SU-DHL-6 (cell line): ENCODE measurements at regions not wholly inside any gene's neighbourhood (a gene's known extent, or its start where the extent isn't known, plus 50 kb on each side); places are given as distances from the start of the nearest gene placed in this dataset.

Source experiments
- H2AFZ ChIP-seq: fragments of 200-600 bp; sonication (generic); 2 replicates; pipeline ENCODE4 v1.6.1; 2014; ENCODE audit warnings: low read depth, mild to moderate bottlenecking, moderate library complexity, mixed read lengths, antibody characterized with exemption, low read length; ENCODE audit not compliant: severe bottlenecking
- H3F3A ChIP-seq: fragments of 200-600 bp; shearing (Covaris generic); 2 replicates; pipeline ENCODE4 v1.6.0; 2016; ENCODE audit warnings: antibody characterized with exemption, mild to moderate bottlenecking; ENCODE audit not compliant: insufficient read depth
- H3K27ac ChIP-seq: fragments of 200-600 bp; sonication (generic); 2 replicates; pipeline ENCODE4 v1.5.1; 2016; ENCODE audit warnings: low read depth, mild to moderate bottlenecking, low read length, moderate library complexity, mixed read lengths
- H3K27me3 ChIP-seq: fragments of 200-600 bp; sonication (generic), shearing (Covaris generic); 2 replicates; pipeline ENCODE4 v1.6.0; 2014; ENCODE audit warnings: mild to moderate bottlenecking, low read length
- H3K36me3 ChIP-seq: fragments of 200-600 bp; sonication (generic); 2 replicates; pipeline ENCODE4 v1.6.1; 2014; ENCODE audit warnings: mild to moderate bottlenecking, low read length, mixed read lengths
- H3K4me2 ChIP-seq: fragments of 300-600, 200-600 bp; shearing (Covaris generic), sonication (generic); 2 replicates; pipeline ENCODE4 v1.6.0; 2014; ENCODE audit warnings: low read length, low read depth, mild to moderate bottlenecking; ENCODE audit not compliant: poor library complexity, severe bottlenecking
- H3K4me3 ChIP-seq: fragments of 200-600 bp; sonication (generic); 2 replicates; pipeline ENCODE4 v1.5.1; 2014; ENCODE audit warnings: antibody characterized with exemption, low read length, mild to moderate bottlenecking, mixed read lengths; ENCODE audit not compliant: insufficient read depth, poor library complexity, severe bottlenecking
- H3K79me2 ChIP-seq: fragments of 200-600 bp; sonication (generic); 2 replicates; pipeline ENCODE4 v1.6.1; 2014; ENCODE audit warnings: mild to moderate bottlenecking, low read length, moderate library complexity; ENCODE audit not compliant: insufficient read depth
- H3K9ac ChIP-seq: fragments of 200-600 bp; sonication (generic); 2 replicates; pipeline ENCODE4 v1.7.0; 2014; ENCODE audit warnings: mild to moderate bottlenecking, low read length
- H3K9me2 ChIP-seq: fragments of 200-600 bp; sonication (generic); replicated peaks from 2 replicates; pipeline ENCODE4 v1.6.1; 2014; ENCODE audit warnings: low read length; ENCODE audit not compliant: insufficient read depth
- H3K9me3 ChIP-seq: fragments of 200-600 bp; sonication (generic); 2 replicates; pipeline ENCODE4 v1.6.1; 2014; ENCODE audit warnings: low read length, mixed read lengths; ENCODE audit not compliant: insufficient read depth
- H4K20me1 ChIP-seq: fragments of 200-600 bp; sonication (generic); 2 replicates; pipeline ENCODE4 v1.6.1; 2014; ENCODE audit warnings: low read depth, mild to moderate bottlenecking, antibody characterized with exemption, low read length, moderate library complexity, mixed read lengths
- CTCF ChIP-seq: fragments of 200-600 bp; sonication (generic); IDR thresholded peaks from one replicate; pipeline ENCODE4 v1.5.1; 2017; ENCODE audit warnings: antibody characterized with exemption, mild to moderate bottlenecking, low read length, moderate library complexity; ENCODE audit not compliant: insufficient read depth, poor library complexity, severe bottlenecking
- EZH2phosphoT487 ChIP-seq: fragments of 200-600 bp; sonication (generic), shearing (Covaris generic); conservative IDR thresholded peaks from 2 replicates; pipeline ENCODE4 v1.6.1; 2018; ENCODE audit warnings: mild to moderate bottlenecking, antibody characterized with exemption, low read length, moderate library complexity, mixed read lengths

GRCh38 chr15:56813995-56814394, 80.7 kb upstream of the ZNF280D start:
- H2AFZ ChIP-seq: no peak overlapping the region
- no peak overlapping the region for H3K4me3 ChIP-seq
- no peaks in the 10 kb centered on the region for H3K79me2 ChIP-seq
- no peaks in the 10 kb centered on the region for H3K27me3 ChIP-seq
- no peak overlapping the region for H3K4me2 ChIP-seq
- H3K36me3 ChIP-seq: no peaks in the 10 kb centered on the region
- H3K9ac ChIP-seq: no peak overlapping the region
- H4K20me1 ChIP-seq: no peaks in the 10 kb centered on the region
- H3K9me2 ChIP-seq: no peaks in the 10 kb centered on the region
- TF ChIP-seq CTCF (no peak), EZH2phosphoT487 (no peak)
- H3K27ac ChIP-seq: no peak overlapping the region
- H3F3A ChIP-seq: no peaks in the 10 kb centered on the region
- no peaks in the 10 kb centered on the region for H3K9me3 ChIP-seq

DNA sequence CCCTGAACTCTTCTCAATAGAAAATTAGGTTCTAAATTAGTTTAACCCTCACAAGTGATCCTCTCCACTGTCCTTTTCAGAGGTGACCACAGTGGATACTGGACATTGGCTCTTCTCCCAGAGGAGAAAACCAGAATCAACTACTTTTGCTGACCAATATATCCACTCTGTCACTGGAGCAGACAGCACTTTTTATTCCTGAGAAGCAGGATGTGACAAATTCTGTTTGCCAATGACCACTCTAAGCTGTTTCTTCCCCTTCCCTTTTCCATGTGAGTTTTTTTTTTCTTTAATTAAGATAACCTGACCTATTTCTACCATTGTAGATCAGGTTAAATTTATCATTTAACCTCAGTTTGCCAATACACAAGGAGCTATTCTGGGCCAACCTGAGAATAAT, 79.7 kb upstream of the ZNF280D start:
- no peaks in the 10 kb centered on the region for H3K9me2 ChIP-seq
- no peaks in the 10 kb centered on the region for H4K20me1 ChIP-seq
- no peaks in the 10 kb centered on the region for H3K27me3 ChIP-seq
- no peak overlapping the region for H3K4me2 ChIP-seq
- no peaks in the 10 kb centered on the region for H3F3A ChIP-seq
- no peak overlapping the region for H3K27ac ChIP-seq
- peaks cover 5% of the 10 kb centered on the region; the same call in 1 of the 2 replicates for H3K36me3 ChIP-seq
- no peaks in the 10 kb centered on the region for H3K79me2 ChIP-seq
- TF ChIP-seq EZH2phosphoT487: no peak
- TF ChIP-seq CTCF: no peak
- no peak overlapping the region for H2AFZ ChIP-seq
- peaks cover 10% of the 10 kb centered on the region; the same call in 1 of the 2 replicates for H3K9me3 ChIP-seq
- no peak overlapping the region for H3K9ac ChIP-seq
- no peak overlapping the region for H3K4me3 ChIP-seq

GRCh38 chr15:56812221-56812620, 78.9 kb upstream of the ZNF280D start:
- H3F3A ChIP-seq: no peaks in the 10 kb centered on the region
- H3K27ac ChIP-seq: no peak overlapping the region
- no peak overlapping the region for H3K4me3 ChIP-seq
- no peaks in the 10 kb centered on the region for H3K27me3 ChIP-seq
- TF ChIP-seq CTCF: no peak
- H3K9ac ChIP-seq: no peak overlapping the region
- H2AFZ ChIP-seq: no peak overlapping the region
- peaks cover 5% of the 10 kb centered on the region; the same call in 1 of the 2 replicates for H3K36me3 ChIP-seq
- H3K79me2 ChIP-seq: no peaks in the 10 kb centered on the region
- H4K20me1 ChIP-seq: no peaks in the 10 kb centered on the region
- no peaks in the 10 kb centered on the region for H3K9me2 ChIP-seq
- no peak overlapping the region for H3K4me2 ChIP-seq
- peaks cover 16% of the 10 kb centered on the region; the same call in 1 of the 2 replicates for H3K9me3 ChIP-seq

DNA sequence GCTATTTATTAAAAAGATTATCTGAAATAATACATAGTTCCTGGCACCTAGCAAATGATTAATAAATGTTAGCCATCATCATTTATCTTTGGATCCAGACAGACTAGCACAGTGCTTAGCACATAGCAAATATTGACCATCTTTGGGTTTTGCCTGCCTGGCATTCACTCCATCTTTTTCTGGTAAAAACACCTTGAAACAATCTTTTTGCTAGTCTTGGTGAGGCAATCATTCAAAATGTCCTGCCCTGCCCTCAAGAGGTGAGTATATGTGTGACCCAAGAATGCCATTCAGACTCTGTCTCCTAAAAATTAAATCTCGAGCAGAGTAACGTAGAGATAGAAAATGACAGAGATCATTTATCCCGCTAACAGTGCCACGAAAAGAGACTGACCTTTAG, 78.3 kb upstream of the ZNF280D start:
- Histone ChIP-seq H3K9ac (no peak overlapping the region), H2AFZ (no peak overlapping the region), H3K79me2 (no peaks in the 10 kb centered on the region), H4K20me1 (no peaks in the 10 kb centered on the region), H3K27ac (no peak overlapping the region), H3K4me2 (no peak overlapping the region), H3K27me3 (no peaks in the 10 kb centered on the region), H3K36me3 (peaks cover 5% of the 10 kb centered on the region; the same call in 1 of the 2 replicates), H3F3A (no peaks in the 10 kb centered on the region), H3K9me3 (peaks cover 16% of the 10 kb centered on the region; the same call in 1 of the 2 replicates), H3K9me2 (no peaks in the 10 kb centered on the region), H3K4me3 (no peak overlapping the region)
- no peak for TF ChIP-seq EZH2phosphoT487
- TF ChIP-seq CTCF: no peak
